ENCODE measurements at regions not wholly inside any gene's neighbourhood (a gene's known extent, or its start where the extent isn't known, plus 50 kb on each side); places are given as distances from the start of the nearest gene placed in this dataset.
"Not testable (repeated sequence)": the region's sequence is repeated elsewhere in the genome, so short reads cannot be mapped to it uniquely, and the experiment has no call there.

DNA sequence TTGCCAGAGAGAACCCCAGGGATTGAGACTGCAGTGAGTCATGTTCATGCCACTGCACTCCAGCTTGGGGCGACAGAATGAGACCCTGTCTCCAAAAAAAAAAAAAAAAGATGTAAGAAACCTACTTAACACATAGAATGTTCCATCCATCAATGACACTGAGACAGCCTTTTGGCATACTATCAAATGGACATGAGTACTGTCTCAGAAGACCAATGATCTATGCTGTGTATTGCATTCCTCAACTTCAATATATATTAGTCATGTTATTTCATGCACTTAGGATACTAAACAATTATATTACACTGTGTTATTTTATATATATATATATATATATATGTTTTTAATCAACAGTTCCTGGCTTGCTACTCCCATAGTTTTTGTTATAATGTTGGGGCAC is 57.1 kb upstream of the ANKH start:
- no peak overlapping the region for H3K4me3 ChIP-seq
- H3K27me3 ChIP-seq, result no peaks in the 10 kb centered on the region
- no peaks in the 10 kb centered on the region for H3K36me3 ChIP-seq
- no peak for DNase-seq
- 75 to 94% (median 80%) methylated on average over 1 of the region's 1 CpG for WGBS, 5 donors
- TF ChIP-seq POLR2A (IDR thresholded peaks at IDR 0.05) (no peak), EP300 (IDR thresholded peaks at IDR 0.05) (no peak), POLR2AphosphoS5 (IDR thresholded peaks at IDR 0.05) (no peak)
- TF ChIP-seq, protein P1, sequence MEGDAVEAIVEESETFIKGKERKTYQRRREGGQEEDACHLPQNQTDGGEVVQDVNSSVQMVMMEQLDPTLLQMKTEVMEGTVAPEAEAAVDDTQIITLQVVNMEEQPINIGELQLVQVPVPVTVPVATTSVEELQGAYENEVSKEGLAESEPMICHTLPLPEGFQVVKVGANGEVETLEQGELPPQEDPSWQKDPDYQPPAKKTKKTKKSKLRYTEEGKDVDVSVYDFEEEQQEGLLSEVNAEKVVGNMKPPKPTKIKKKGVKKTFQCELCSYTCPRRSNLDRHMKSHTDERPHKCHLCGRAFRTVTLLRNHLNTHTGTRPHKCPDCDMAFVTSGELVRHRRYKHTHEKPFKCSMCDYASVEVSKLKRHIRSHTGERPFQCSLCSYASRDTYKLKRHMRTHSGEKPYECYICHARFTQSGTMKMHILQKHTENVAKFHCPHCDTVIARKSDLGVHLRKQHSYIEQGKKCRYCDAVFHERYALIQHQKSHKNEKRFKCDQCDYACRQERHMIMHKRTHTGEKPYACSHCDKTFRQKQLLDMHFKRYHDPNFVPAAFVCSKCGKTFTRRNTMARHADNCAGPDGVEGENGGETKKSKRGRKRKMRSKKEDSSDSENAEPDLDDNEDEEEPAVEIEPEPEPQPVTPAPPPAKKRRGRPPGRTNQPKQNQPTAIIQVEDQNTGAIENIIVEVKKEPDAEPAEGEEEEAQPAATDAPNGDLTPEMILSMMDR (IDR thresholded peaks at IDR 0.05), result no peak
- no peaks in the 10 kb centered on the region for H3K9me3 ChIP-seq
- H3K4me1 ChIP-seq, result no peaks in the 10 kb centered on the region
- intact Hi-C loops (cut with DNase I; ENCODE audit: low total_unique reads), result no loop called here
- no peak overlapping the region for H3K27ac ChIP-seq

GRCh38 chr5:14925326-14925725 is 53.7 kb upstream of the ANKH start:
- intact Hi-C loops (cut with DNase I; ENCODE audit: low total_unique reads), result no loop called here
- TF ChIP-seq POLR2A (IDR thresholded peaks at IDR 0.05), result no peak
- TF ChIP-seq, protein P1 (IDR thresholded peaks at IDR 0.05), result no peak
- TF ChIP-seq POLR2AphosphoS5 (IDR thresholded peaks at IDR 0.05), result no peak
- no peak for TF ChIP-seq EP300 (IDR thresholded peaks at IDR 0.05)
- no peak for DNase-seq
- Histone ChIP-seq H3K4me3 (no peak overlapping the region), H3K27ac (no peak overlapping the region), H3K9me3 (no peaks in the 10 kb centered on the region), H3K27me3 (no peaks in the 10 kb centered on the region), H3K36me3 (no peaks in the 10 kb centered on the region), H3K4me1 (no peaks in the 10 kb centered on the region)
- WGBS, 5 donors, result 65 to 84% (median 78%) methylated on average over 3 of the region's 3 CpGs

DNA sequence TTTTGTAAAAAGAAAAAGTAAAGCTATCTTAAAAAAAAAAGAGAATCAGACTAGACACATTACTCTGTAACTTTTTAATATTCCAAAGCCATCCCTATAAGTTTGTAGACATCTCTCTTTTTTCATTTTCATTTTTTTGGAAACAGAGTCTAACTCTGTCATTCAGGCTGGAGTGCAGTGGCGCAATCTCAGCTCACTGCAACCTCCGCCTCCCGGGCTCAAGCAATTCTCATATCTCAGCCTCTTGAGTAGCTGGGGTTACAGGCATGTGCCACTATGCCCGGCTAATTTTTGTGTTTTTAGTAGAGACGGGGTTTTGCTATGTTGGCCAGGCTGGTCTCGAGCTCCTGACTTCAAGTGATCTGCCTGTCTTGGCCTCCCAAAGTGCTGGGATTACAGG is 51.4 kb upstream of the ANKH start:
- intact Hi-C loops (cut with DNase I; ENCODE audit: low total_unique reads); H3K4me1 ChIP-seq: not testable (repeated sequence)
- 85 to 94% (median 89%) methylated on average over 6 of the region's 6 CpGs for WGBS, 5 donors

GRCh38 chr5:14922456-14922855 is 50.9 kb upstream of the ANKH start:
- Histone ChIP-seq H3K36me3 (no peaks in the 10 kb centered on the region), H3K4me3 (no peak overlapping the region), H3K4me1 (no peaks in the 10 kb centered on the region), H3K27ac (no peak overlapping the region), H3K27me3 (no peaks in the 10 kb centered on the region), H3K9me3 (no peaks in the 10 kb centered on the region)
- intact Hi-C loops (cut with DNase I; ENCODE audit: low total_unique reads), result no loop called here
- DNase-seq, result no peak
- 69 to 85% (median 72%) methylated on average over 9 of the region's 9 CpGs for WGBS, 5 donors
- TF ChIP-seq EP300 (IDR thresholded peaks at IDR 0.05) (no peak), POLR2AphosphoS5 (IDR thresholded peaks at IDR 0.05) (no peak), POLR2A (IDR thresholded peaks at IDR 0.05) (no peak)
- TF ChIP-seq, protein P1 (IDR thresholded peaks at IDR 0.05), result no peak

More for the DNA sequence above, 51.4 kb upstream of the ANKH start:
- H3K4me3 ChIP-seq, H3K27me3 ChIP-seq, H3K27ac ChIP-seq, H3K36me3 ChIP-seq, H3K9me3 ChIP-seq, DNase-seq: not testable (repeated sequence)

Small RNA genes lying in the stretch of these regions (small RNA-seq; reads per million reads assigned to genes)
- gene RF00096, result 0 reads per million in 4 donors
